ENCODE measurements at regions not wholly inside any gene's neighbourhood (a gene's known extent, or its start where the extent isn't known, plus 50 kb on each side); places are given as distances from the start of the nearest gene placed in this dataset.

DNA sequence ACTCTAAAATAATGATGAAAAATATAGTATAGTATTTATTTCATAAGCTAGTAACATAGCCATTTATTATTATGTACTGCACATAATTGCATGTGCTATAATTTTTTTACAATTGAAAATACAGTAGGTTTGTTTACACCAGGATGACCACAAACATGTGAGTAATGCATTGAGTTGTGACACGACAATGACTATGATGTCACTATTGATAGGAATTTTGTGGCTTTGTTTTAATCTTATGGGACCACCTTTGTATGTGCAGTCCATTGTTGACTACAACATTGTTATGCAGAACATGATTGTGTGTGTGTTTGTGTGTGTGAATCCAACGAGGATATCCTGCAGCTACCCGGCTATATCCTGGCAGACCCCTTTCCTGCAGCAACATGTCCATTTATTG, 372.2 kb upstream of the MCTP2 start:
- Histone ChIP-seq H3K9me3 (no peaks in the 10 kb centered on the region), H3K36me3 (no peaks in the 10 kb centered on the region), H3K4me1 (no peaks in the 10 kb centered on the region), H3K27me3 (no peaks in the 10 kb centered on the region), H3K27ac (no peak overlapping the region), H3K4me3 (no peak overlapping the region)
- DNase-seq = no peak
- WGBS, 2 donors = 67 to 81% methylated on average over 3 of the region's 3 CpGs
- intact Hi-C loops (cut with DNase I) = no loop called here
- FAIRE-seq = no peak
- no peak for ATAC-seq
- TF ChIP-seq, protein P1, sequence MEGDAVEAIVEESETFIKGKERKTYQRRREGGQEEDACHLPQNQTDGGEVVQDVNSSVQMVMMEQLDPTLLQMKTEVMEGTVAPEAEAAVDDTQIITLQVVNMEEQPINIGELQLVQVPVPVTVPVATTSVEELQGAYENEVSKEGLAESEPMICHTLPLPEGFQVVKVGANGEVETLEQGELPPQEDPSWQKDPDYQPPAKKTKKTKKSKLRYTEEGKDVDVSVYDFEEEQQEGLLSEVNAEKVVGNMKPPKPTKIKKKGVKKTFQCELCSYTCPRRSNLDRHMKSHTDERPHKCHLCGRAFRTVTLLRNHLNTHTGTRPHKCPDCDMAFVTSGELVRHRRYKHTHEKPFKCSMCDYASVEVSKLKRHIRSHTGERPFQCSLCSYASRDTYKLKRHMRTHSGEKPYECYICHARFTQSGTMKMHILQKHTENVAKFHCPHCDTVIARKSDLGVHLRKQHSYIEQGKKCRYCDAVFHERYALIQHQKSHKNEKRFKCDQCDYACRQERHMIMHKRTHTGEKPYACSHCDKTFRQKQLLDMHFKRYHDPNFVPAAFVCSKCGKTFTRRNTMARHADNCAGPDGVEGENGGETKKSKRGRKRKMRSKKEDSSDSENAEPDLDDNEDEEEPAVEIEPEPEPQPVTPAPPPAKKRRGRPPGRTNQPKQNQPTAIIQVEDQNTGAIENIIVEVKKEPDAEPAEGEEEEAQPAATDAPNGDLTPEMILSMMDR (IDR thresholded peaks at IDR 0.05) = no peak

DNA sequence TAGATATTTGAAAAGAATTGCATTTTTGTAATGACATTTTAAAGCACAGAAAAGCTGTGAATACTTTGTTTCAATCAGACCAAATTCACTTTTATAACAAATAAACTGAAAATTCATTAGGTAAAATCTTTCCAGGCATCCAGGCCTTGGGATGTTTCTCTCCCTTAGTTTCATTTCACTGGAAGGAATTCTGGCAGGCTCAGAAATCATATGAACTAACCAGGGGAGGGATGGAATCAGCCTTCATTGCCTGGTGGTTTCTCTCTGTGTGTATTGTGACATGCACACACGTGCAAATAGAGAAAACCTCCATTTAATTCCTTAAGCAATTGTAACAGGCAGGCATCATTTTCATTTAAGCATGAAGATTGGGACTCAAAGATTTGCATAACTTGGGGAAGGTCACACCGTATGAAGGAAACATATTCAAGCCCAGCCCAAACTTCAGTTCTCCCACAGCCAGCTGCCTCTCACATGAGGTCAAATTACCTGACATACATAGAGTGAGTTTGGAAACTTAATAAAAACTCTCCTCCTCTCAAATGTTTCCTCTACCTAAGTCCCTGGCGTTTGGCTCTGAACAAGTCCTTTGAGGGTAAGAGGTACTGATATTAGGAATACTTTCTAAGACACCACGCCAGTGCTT, 376.1 kb upstream of the MCTP2 start:
- TF ChIP-seq, protein P1 (IDR thresholded peaks at IDR 0.05) = no peak
- WGBS, 2 donors = 56 to 70% methylated on average over 4 of the region's 4 CpGs
- ATAC-seq (no peak), DNase-seq (no peak), FAIRE-seq (no peak)
- no peak overlapping the region for H3K4me3 ChIP-seq
- H3K27me3 ChIP-seq = no peaks in the 10 kb centered on the region
- H3K36me3 ChIP-seq = no peaks in the 10 kb centered on the region
- intact Hi-C loops (cut with DNase I) = no loop called here
- no peaks in the 10 kb centered on the region for H3K4me1 ChIP-seq
- H3K9me3 ChIP-seq = no peaks in the 10 kb centered on the region
- H3K27ac ChIP-seq = no peak overlapping the region

DNA sequence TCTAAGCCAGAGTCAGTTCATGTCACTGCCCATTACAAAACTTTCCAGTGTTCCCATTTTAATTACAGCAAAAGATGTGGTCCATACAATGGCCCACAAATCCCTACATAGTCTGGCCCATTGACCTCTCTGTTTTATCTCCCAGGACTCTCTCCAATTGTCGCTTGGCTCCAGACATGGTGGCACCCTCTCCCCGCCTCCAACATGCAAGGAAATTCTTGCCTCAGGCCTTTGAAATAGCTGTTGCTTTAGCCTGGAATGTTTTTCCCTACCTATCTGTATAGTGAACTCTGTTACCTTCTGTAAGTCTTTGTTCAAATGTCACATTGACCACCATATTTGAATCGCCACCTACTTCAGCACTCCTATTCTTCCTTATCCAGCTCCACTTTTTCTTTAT, 377.3 kb upstream of the MCTP2 start:
- Histone ChIP-seq H3K4me3 (no peak overlapping the region), H3K4me1 (no peaks in the 10 kb centered on the region), H3K27ac (no peak overlapping the region), H3K9me3 (no peaks in the 10 kb centered on the region), H3K36me3 (no peaks in the 10 kb centered on the region), H3K27me3 (no peaks in the 10 kb centered on the region)
- WGBS, 2 donors = 92 to 99% methylated on average over 3 of the region's 3 CpGs
- TF ChIP-seq, protein P1 (IDR thresholded peaks at IDR 0.05) = no peak
- ATAC-seq = no peak
- DNase-seq = no peak
- intact Hi-C loops (cut with DNase I) = no loop called here
- FAIRE-seq = no peak

DNA sequence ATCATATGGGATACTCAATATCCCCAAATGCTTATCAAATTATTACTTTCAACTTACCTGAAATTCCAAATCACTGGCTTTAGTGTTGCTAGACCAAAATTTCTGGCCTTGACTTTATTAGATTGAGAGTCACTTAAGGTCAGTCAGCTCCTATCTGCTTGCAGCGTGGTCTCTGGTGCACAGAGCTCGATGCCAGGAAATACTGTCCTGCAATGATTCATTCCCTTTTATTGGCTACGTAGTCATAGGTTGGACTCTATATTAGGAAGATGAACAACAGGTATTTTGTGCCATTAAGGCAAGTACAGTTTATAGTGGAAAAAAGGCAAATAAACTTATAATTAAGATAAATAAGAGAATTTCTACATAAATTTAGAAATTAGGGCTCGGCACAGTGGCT, 378.6 kb upstream of the MCTP2 start:
- H3K36me3 ChIP-seq = no peaks in the 10 kb centered on the region
- no peak overlapping the region for H3K27ac ChIP-seq
- H3K9me3 ChIP-seq = no peaks in the 10 kb centered on the region
- intact Hi-C loops (cut with DNase I) = no loop called here
- no peaks in the 10 kb centered on the region for H3K4me1 ChIP-seq
- no peaks in the 10 kb centered on the region for H3K27me3 ChIP-seq
- WGBS, 2 donors = 73 to 85% methylated on average over 4 of the region's 4 CpGs
- DNase-seq (no peak), FAIRE-seq (no peak), ATAC-seq (no peak)
- TF ChIP-seq, protein P1 (IDR thresholded peaks at IDR 0.05) = no peak
- H3K4me3 ChIP-seq = no peak overlapping the region

DNA sequence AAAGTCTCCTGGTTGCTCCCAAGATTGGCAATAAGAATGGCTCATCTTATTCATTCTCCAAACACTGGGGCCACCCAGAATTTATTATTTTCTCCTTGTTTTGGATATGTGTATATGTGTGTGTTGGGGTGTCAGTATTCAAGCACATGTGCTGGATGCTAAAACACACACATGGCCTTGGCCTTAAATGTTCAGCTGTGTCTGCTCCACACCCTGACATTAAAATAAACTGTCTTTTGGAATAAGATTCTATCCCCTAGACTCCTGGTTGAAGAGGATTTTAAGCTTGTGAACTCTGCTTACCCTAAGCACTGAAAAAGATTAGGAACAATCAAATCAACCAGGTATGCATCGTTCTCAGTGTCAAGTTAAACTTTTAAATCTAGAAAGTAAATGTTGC, 382.9 kb upstream of the MCTP2 start:
- no peaks in the 10 kb centered on the region for H3K4me1 ChIP-seq
- intact Hi-C loops (cut with DNase I) = no loop called here
- DNase-seq (no peak), ATAC-seq (no peak), FAIRE-seq (no peak)
- no peaks in the 10 kb centered on the region for H3K27me3 ChIP-seq
- H3K27ac ChIP-seq = no peak overlapping the region
- no peaks in the 10 kb centered on the region for H3K9me3 ChIP-seq
- no peaks in the 10 kb centered on the region for H3K36me3 ChIP-seq
- H3K4me3 ChIP-seq = no peak overlapping the region
- WGBS, 2 donors = 51 to 54% methylated on average over 1 of the region's 1 CpG
- TF ChIP-seq, protein P1 (IDR thresholded peaks at IDR 0.05) = no peak
